ENCODE measurements at regions not wholly inside any gene's neighbourhood (a gene's known extent, or its start where the extent isn't known, plus 50 kb on each side); places are given as distances from the start of the nearest gene placed in this dataset.
"Not testable (repeated sequence)": the region's sequence is repeated elsewhere in the genome, so short reads cannot be mapped to it uniquely, and the experiment has no call there.

DNA sequence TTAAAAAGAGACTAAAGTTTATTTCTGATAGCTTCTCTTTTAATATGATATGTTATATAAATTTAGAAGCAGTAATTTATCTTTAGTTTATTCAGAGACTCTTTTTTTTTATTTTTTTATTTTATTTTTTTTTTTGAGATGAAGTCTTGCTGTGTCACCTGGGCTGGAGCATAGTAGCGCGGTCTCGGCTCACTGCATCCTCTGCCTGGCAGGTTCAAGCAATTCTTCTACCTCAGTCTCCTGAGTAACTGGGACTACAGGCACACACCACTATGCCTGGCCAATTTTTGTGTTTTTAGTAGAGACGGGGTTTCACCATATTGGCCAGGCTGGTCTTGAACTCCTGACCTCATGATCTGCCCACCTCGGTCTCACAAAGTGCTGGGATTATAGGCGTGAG is 89.6 kb downstream of the DISP1 start:
- WGBS, result 93% methylated on average over 6 of the region's 6 CpGs
- no peak overlapping the region for H3K27ac ChIP-seq
- no peak for DNase-seq (ENCODE audit: low spot score in 2 of 2)
- no peaks in the 10 kb centered on the region for H3K27me3 ChIP-seq
- H3K4me3 ChIP-seq, result no peak overlapping the region
- no peaks in the 10 kb centered on the region for H3K36me3 ChIP-seq
- H3K9me3 ChIP-seq, result no peaks in the 10 kb centered on the region
- peaks cover 2% of the 10 kb centered on the region for H3K4me1 ChIP-seq
- TF ChIP-seq POLR2AphosphoS5 (IDR thresholded peaks at IDR 0.05), result no peak
- TF ChIP-seq, protein P1, sequence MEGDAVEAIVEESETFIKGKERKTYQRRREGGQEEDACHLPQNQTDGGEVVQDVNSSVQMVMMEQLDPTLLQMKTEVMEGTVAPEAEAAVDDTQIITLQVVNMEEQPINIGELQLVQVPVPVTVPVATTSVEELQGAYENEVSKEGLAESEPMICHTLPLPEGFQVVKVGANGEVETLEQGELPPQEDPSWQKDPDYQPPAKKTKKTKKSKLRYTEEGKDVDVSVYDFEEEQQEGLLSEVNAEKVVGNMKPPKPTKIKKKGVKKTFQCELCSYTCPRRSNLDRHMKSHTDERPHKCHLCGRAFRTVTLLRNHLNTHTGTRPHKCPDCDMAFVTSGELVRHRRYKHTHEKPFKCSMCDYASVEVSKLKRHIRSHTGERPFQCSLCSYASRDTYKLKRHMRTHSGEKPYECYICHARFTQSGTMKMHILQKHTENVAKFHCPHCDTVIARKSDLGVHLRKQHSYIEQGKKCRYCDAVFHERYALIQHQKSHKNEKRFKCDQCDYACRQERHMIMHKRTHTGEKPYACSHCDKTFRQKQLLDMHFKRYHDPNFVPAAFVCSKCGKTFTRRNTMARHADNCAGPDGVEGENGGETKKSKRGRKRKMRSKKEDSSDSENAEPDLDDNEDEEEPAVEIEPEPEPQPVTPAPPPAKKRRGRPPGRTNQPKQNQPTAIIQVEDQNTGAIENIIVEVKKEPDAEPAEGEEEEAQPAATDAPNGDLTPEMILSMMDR (IDR thresholded peaks at IDR 0.05), result no peak
- no peak for TF ChIP-seq EP300 (IDR thresholded peaks at IDR 0.05)
- no peak for TF ChIP-seq POLR2A (IDR thresholded peaks at IDR 0.05)

DNA sequence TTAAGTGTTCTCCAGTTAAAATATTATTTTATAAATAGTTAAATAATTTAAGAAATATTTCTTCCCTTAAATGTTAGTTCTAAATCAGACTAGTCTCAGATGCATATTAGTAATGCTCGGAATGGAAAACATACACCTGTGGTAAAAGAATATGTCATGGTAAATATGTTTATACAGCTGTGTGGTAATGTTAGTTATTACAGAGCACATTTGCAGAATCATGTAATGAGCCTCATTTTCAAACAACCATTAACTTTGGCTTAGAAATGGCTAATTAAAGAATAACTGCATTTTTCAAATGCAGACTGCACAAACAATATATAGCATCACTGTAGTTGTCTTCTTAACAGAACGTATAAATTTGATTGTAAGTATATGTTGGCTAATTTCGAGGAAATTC is 90.3 kb downstream of the DISP1 start:
- H3K27ac ChIP-seq, result no peak overlapping the region
- no peak overlapping the region for H3K4me3 ChIP-seq
- TF ChIP-seq, protein P1 (IDR thresholded peaks at IDR 0.05), result no peak
- TF ChIP-seq POLR2AphosphoS5 (IDR thresholded peaks at IDR 0.05) (no peak), EP300 (IDR thresholded peaks at IDR 0.05) (no peak)
- H3K4me1 ChIP-seq, result peaks cover 6% of the 10 kb centered on the region
- H3K27me3 ChIP-seq, result no peaks in the 10 kb centered on the region
- no peaks in the 10 kb centered on the region for H3K36me3 ChIP-seq
- WGBS, result 94% methylated on average over 3 of the region's 3 CpGs
- no peaks in the 10 kb centered on the region for H3K9me3 ChIP-seq
- no peak for DNase-seq (ENCODE audit: low spot score in 2 of 2)

DNA sequence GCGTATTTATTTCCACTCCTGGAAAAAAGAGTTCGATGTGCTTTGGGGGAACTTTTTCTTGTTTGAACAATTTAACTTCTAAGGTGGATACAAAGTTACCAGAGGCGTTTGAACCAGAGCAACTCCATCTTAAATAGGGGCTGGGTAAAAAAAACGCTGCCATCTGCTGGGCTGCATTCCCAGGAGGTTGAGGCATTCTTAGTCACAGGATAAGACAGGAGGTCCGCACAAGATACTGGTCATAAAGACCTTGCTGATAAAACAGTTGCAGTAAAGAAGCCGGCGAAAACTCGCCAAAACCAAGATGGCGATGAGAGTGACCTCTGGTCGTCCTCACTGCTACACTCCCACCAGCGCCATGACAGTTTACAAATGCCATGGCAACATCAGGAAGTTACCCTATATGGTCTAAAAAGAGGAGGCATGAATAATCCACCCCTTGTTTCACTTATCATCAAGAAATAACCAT is 91.5 kb downstream of the DISP1 start:
- H3K4me3 ChIP-seq; H3K9me3 ChIP-seq; H3K36me3 ChIP-seq; H3K27ac ChIP-seq; H3K4me1 ChIP-seq; DNase-seq (ENCODE audit: low spot score in 2 of 2); H3K27me3 ChIP-seq: not testable (repeated sequence)
- 95% methylated on average over 11 of the region's 11 CpGs for WGBS

DNA sequence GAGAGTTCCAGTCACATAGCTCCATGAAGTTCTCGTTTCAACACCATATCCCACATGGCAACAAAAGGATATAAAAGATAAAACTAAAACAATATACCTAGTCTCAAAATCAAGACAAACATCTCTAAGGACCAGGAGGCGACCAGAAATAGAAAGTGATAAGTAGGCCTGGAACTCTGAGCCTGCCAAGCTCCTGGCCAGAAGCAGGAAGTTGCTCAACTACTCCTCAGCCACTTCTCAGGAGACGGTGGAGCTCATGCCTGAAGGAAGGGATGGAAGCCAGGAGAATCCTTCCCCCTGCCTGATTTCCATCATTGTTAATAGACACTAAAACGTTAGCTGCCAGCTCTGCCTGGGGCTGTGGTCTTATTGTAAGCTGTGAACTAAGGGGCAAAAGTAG is 94.7 kb downstream of the DISP1 start:
- H3K27me3 ChIP-seq, result no peaks in the 10 kb centered on the region
- DNase-seq (ENCODE audit: low spot score in 2 of 2), result no peak
- H3K4me3 ChIP-seq, result no peak overlapping the region
- no peak overlapping the region for H3K27ac ChIP-seq
- no peaks in the 10 kb centered on the region for H3K9me3 ChIP-seq
- no peak for TF ChIP-seq POLR2AphosphoS5 (IDR thresholded peaks at IDR 0.05)
- peaks cover 6% of the 10 kb centered on the region for H3K4me1 ChIP-seq
- WGBS, result 38% methylated on average over 4 of the region's 4 CpGs
- H3K36me3 ChIP-seq, result no peaks in the 10 kb centered on the region

DNA sequence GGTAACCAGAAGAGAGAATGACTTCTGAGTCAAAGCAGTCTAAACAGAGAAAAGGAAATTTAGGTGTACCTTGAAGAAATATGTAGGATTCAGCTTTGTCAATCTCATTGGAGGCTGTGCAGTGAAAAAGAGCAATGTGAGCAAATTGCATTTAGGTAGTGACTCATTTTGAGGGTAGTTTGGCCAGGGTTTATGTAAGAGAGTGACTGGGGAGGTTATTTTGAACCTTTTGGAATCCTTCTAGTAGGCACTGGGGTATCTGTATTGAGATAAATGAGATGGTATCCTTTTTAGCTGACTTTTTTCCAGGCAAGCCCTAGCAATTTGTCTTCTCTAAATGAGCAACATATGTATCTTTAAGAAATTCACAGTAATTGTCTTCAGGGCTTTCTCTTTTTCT is 95.9 kb downstream of the DISP1 start:
- Histone ChIP-seq H3K36me3 (no peaks in the 10 kb centered on the region), H3K27ac (no peak overlapping the region), H3K9me3 (no peaks in the 10 kb centered on the region), H3K4me1 (peaks cover 6% of the 10 kb centered on the region), H3K27me3 (no peaks in the 10 kb centered on the region), H3K4me3 (no peak overlapping the region)
- TF ChIP-seq POLR2A (IDR thresholded peaks at IDR 0.05) (no peak), POLR2AphosphoS5 (IDR thresholded peaks at IDR 0.05) (no peak), EP300 (IDR thresholded peaks at IDR 0.05) (no peak)
- TF ChIP-seq, protein P1 (IDR thresholded peaks at IDR 0.05), result no peak
- DNase-seq (ENCODE audit: low spot score in 2 of 2), result no peak

DNA sequence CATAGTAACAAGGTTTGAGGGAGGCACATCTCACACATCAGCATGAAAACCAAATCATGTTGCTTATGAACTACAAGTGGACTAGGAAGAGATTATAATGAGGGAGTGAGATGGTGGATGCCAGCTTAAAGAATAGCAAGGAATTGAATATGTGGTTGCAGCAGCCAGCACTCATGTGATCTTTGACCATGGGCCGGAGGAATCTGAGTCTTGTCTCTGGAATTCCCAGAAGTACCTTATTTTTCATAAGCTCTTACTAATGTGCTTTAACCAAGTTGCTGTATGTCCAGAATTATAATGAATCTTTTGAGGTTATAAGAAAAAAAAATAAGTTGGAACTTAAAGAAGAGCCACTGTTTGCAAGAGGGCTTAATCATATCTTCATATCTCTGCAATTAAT is 97.0 kb downstream of the DISP1 start:
- DNase-seq (ENCODE audit: low spot score in 2 of 2), result no peak
- Histone ChIP-seq H3K4me3 (no peak overlapping the region), H3K27ac (no peak overlapping the region), H3K9me3 (no peaks in the 10 kb centered on the region), H3K4me1 (peaks cover 6% of the 10 kb centered on the region), H3K27me3 (no peaks in the 10 kb centered on the region), H3K36me3 (no peaks in the 10 kb centered on the region)
- 84% methylated on average over 1 of the region's 1 CpG for WGBS
- TF ChIP-seq POLR2AphosphoS5 (IDR thresholded peaks at IDR 0.05), result no peak
- TF ChIP-seq POLR2A (IDR thresholded peaks at IDR 0.05), result no peak
- TF ChIP-seq, protein P1 (IDR thresholded peaks at IDR 0.05), result no peak
- TF ChIP-seq EP300 (IDR thresholded peaks at IDR 0.05), result no peak

Measured in suprapubic skin (tissue), 4 donors.